ENCODE measurements at regions not wholly inside any gene's neighbourhood (a gene's known extent, or its start where the extent isn't known, plus 50 kb on each side); places are given as distances from the start of the nearest gene placed in this dataset.

- no peak for TF ChIP-seq CTCF (conservative IDR thresholded peaks at IDR 0.05)
- TF ChIP-seq ZFX (IDR thresholded peaks at IDR 0.05), result no peak
Measured at GRCh38 chr11:15882876-15883454, 473.4 kb downstream of the SOX6 start.
